ENCODE measurements at regions not wholly inside any gene's neighbourhood (a gene's known extent, or its start where the extent isn't known, plus 50 kb on each side); places are given as distances from the start of the nearest gene placed in this dataset.

DNA sequence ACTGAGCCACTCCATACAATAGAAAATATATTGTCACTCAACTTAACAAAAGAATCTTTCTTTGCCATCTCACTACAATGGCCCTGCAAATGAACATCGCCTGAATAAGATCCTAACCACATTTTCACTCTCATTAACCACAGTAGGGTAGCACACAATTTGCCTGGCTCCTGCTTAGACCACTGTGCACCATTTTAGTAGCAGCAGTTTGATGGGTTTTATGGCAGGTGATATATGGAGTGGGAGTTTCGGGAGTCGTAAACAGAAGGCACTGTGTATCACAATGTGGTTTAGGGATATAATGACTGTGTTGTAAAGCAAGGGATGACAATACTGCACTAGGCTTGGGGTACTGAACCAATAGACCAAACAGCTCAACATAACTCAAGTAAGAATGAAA is 617.4 kb downstream of the BCL11A start:
- TF ChIP-seq POLR2AphosphoS5 (IDR thresholded peaks at IDR 0.05) (no peak), CTCF (IDR thresholded peaks at IDR 0.05; ENCODE audit: poor library complexity, severe bottlenecking) (no peak), MXI1 (conservative IDR thresholded peaks at IDR 0.05; ENCODE audit: poor library complexity, severe bottlenecking) (no peak), EZH2 (IDR thresholded peaks at IDR 0.05; ENCODE audit: borderline replicate concordance, insufficient read depth, low read length, poor library complexity, severe bottlenecking) (no peak), EP300 (conservative IDR thresholded peaks at IDR 0.05; ENCODE audit: poor library complexity, severe bottlenecking) (no peak)
- TF ChIP-seq, protein P1, sequence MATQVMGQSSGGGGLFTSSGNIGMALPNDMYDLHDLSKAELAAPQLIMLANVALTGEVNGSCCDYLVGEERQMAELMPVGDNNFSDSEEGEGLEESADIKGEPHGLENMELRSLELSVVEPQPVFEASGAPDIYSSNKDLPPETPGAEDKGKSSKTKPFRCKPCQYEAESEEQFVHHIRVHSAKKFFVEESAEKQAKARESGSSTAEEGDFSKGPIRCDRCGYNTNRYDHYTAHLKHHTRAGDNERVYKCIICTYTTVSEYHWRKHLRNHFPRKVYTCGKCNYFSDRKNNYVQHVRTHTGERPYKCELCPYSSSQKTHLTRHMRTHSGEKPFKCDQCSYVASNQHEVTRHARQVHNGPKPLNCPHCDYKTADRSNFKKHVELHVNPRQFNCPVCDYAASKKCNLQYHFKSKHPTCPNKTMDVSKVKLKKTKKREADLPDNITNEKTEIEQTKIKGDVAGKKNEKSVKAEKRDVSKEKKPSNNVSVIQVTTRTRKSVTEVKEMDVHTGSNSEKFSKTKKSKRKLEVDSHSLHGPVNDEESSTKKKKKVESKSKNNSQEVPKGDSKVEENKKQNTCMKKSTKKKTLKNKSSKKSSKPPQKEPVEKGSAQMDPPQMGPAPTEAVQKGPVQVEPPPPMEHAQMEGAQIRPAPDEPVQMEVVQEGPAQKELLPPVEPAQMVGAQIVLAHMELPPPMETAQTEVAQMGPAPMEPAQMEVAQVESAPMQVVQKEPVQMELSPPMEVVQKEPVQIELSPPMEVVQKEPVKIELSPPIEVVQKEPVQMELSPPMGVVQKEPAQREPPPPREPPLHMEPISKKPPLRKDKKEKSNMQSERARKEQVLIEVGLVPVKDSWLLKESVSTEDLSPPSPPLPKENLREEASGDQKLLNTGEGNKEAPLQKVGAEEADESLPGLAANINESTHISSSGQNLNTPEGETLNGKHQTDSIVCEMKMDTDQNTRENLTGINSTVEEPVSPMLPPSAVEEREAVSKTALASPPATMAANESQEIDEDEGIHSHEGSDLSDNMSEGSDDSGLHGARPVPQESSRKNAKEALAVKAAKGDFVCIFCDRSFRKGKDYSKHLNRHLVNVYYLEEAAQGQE (IDR thresholded peaks at IDR 0.05; ENCODE audit: borderline replicate concordance), result no peak
